DMS153 treated with DMSO at 0.1 percent for 48 hours (cell line): ENCODE measurements at regions not wholly inside any gene's neighbourhood (a gene's known extent, or its start where the extent isn't known, plus 50 kb on each side); places are given as distances from the start of the nearest gene placed in this dataset.
"Not testable (repeated sequence)": the region's sequence is repeated elsewhere in the genome, so short reads cannot be mapped to it uniquely, and the experiment has no call there.

Source experiments
- DNase-seq: peaks from one replicate; lab custom pipeline; 2025; ENCODE audit not compliant: unreplicated experiment; lab: John Stamatoyannopoulos, UW

- no peak for DNase-seq
Measured at GRCh38 chr9:80507611-80508010, 935.8 kb downstream of the TLE4 start.

GRCh38 chr9:80504601-80505230, 933.0 kb downstream of the TLE4 start:
- no peak for DNase-seq

GRCh38 chr9:80503671-80504281, 932.0 kb downstream of the TLE4 start:
- no peak for DNase-seq

- no peak for DNase-seq
Measured at GRCh38 chr9:80502306-80502705, 930.5 kb downstream of the TLE4 start.

- no peak for DNase-seq
Measured at GRCh38 chr9:80501635-80502034, 929.9 kb downstream of the TLE4 start.

GRCh38 chr9:80500300-80500699, 928.5 kb downstream of the TLE4 start:
- no peak for DNase-seq

GRCh38 chr9:80498001-80498555, 926.3 kb downstream of the TLE4 start:
- no peak for DNase-seq

GRCh38 chr9:80496901-80497556, 925.3 kb downstream of the TLE4 start:
- DNase-seq, result no peak

- DNase-seq, result no peak
Measured at GRCh38 chr9:80493258-80493657, 921.5 kb downstream of the TLE4 start.

GRCh38 chr9:80492221-80492620, 920.5 kb downstream of the TLE4 start:
- DNase-seq, result no peak

GRCh38 chr9:80491086-80491696, 919.4 kb downstream of the TLE4 start:
- no peak for DNase-seq

- DNase-seq, result no peak
Measured at GRCh38 chr9:80489329-80489728, 917.6 kb downstream of the TLE4 start.

GRCh38 chr9:80485420-80486250, 913.9 kb downstream of the TLE4 start:
- DNase-seq, result no peak

GRCh38 chr9:80482251-80482650, 910.5 kb downstream of the TLE4 start:
- not testable (repeated sequence) for DNase-seq

GRCh38 chr9:80467632-80468031, 895.9 kb downstream of the TLE4 start:
- DNase-seq, result no peak

- no peak for DNase-seq
Measured at GRCh38 chr9:80465556-80465955, 893.8 kb downstream of the TLE4 start.

- no peak for DNase-seq
Measured at GRCh38 chr9:80449513-80449912, 877.7 kb downstream of the TLE4 start.

GRCh38 chr9:80448996-80449395, 877.2 kb downstream of the TLE4 start:
- DNase-seq, result no peak

- DNase-seq, result no peak
Measured at GRCh38 chr9:80447876-80448275, 876.1 kb downstream of the TLE4 start.

GRCh38 chr9:80440724-80441123, 869.0 kb downstream of the TLE4 start:
- no peak for DNase-seq

GRCh38 chr9:80437825-80438224, 866.1 kb downstream of the TLE4 start:
- DNase-seq, result no peak
